Neural progenitor cell (in vitro differentiated cells): ENCODE measurements at regions not wholly inside any gene's neighbourhood (a gene's known extent, or its start where the extent isn't known, plus 50 kb on each side); places are given as distances from the start of the nearest gene placed in this dataset.

ENCODE experiments used
- DNase-seq: peaks from one replicate; pipeline ENCODE4 v3.0.0-alpha.2; 2016; ENCODE audit warnings: low spot score
- H2AFZ ChIP-seq: fragments of 200-600 bp; sonication (generic); replicated peaks from 2 replicates; pipeline ENCODE4 v1.6.1; 2016; ENCODE audit warnings: antibody characterized with exemption
- H3F3A ChIP-seq: fragments of 200-600 bp; sonication (generic); 2 replicates; pipeline ENCODE4 v1.6.1; 2016; ENCODE audit warnings: antibody characterized with exemption, low read depth
- H3K27ac ChIP-seq: fragments of 200-600 bp; sonication (generic); 2 replicates; pipeline ENCODE4 v1.5.1; 2016; ENCODE audit warnings: mild to moderate bottlenecking
- H3K27me3 ChIP-seq: fragments of 200-600 bp; sonication (generic); 2 replicates; pipeline ENCODE4 v1.6.1; 2016; ENCODE audit warnings: mild to moderate bottlenecking, moderate library complexity
- H3K36me3 ChIP-seq: fragments of 200-600 bp; sonication (generic); 2 replicates; pipeline ENCODE4 v1.5.1; 2016
- H3K4me1 ChIP-seq: fragments of 200-600 bp; sonication (generic); 2 replicates; pipeline ENCODE4 v1.6.1; 2016; ENCODE audit warnings: mixed run types
- H3K4me2 ChIP-seq: fragments of 200-600 bp; sonication (generic); 2 replicates; pipeline ENCODE4 v1.6.1; 2016
- H3K4me3 ChIP-seq: fragments of 200-600 bp; sonication (generic); 2 replicates; pipeline ENCODE4 v1.5.1; 2016
- H3K79me2 ChIP-seq: fragments of 200-600 bp; sonication (generic); 2 replicates; pipeline ENCODE4 v1.6.1; 2016; ENCODE audit warnings: low read depth
- H3K9ac ChIP-seq: fragments of 200-600 bp; sonication (generic); 2 replicates; pipeline ENCODE4 v1.6.1; 2016
- H3K9me3 ChIP-seq: fragments of 200-600 bp; sonication (generic); 2 replicates; pipeline ENCODE4 v1.5.1; 2016; ENCODE audit warnings: low read depth
- H4K20me1 ChIP-seq: fragments of 200-600 bp; sonication (generic); 2 replicates; pipeline ENCODE4 v1.6.1; 2016; ENCODE audit warnings: low read depth
- H3K27ac Mint-ChIP-seq: 3 replicates; pipeline ENCODE4 v1.8.0; 2021; ENCODE audit warnings: mixed read lengths
- H3K27me3 Mint-ChIP-seq: 2 replicates; pipeline ENCODE4 v1.8.0; 2022; ENCODE audit warnings: low read depth, mild to moderate bottlenecking, inconsistent platforms, moderate library complexity, mixed read lengths; ENCODE audit not compliant: insufficient read depth
- H3K36me3 Mint-ChIP-seq: 3 replicates; pipeline ENCODE4 v1.8.0; 2021; ENCODE audit warnings: mixed read lengths
- H3K4me1 Mint-ChIP-seq: 3 replicates; pipeline ENCODE4 v1.8.0; 2021; ENCODE audit warnings: mixed read lengths
- H3K4me3 Mint-ChIP-seq: 3 replicates; pipeline ENCODE4 v1.8.0; 2021; ENCODE audit warnings: mild to moderate bottlenecking, moderate library complexity, mixed read lengths
- H3K9me3 Mint-ChIP-seq: 3 replicates; pipeline ENCODE4 v1.8.0; 2020; ENCODE audit warnings: mixed read lengths
- CTCF ChIP-seq: fragments of 200-600 bp; sonication (generic); IDR thresholded peaks from 2 replicates; pipeline ENCODE4 v1.5.1; 2017; ENCODE audit warnings: antibody characterized with exemption, mild to moderate bottlenecking
- EZH2 ChIP-seq: fragments of 200-600 bp; sonication (generic); IDR thresholded peaks from 2 replicates; pipeline ENCODE4 v1.6.1; 2017; ENCODE audit warnings: antibody characterized with exemption, mild to moderate bottlenecking, moderate library complexity
- EZH2phosphoT487 ChIP-seq: fragments of 200-600 bp; sonication (generic); IDR thresholded peaks from 2 replicates; pipeline ENCODE4 v1.6.1; 2017; ENCODE audit warnings: antibody characterized with exemption

- Histone ChIP-seq H3K4me3 (no peak overlapping the region), H3K36me3 (no peaks in the 10 kb centered on the region), H3K27ac (no peak overlapping the region), H3K4me1 (no peaks in the 10 kb centered on the region), H4K20me1 (no peaks in the 10 kb centered on the region), H2AFZ (no peak overlapping the region), H3K79me2 (no peaks in the 10 kb centered on the region), H3K9ac (no peak overlapping the region), H3K4me2 (no peak overlapping the region), H3K9me3 (no peaks in the 10 kb centered on the region), H3K27me3 (no peaks in the 10 kb centered on the region), H3F3A (no peaks in the 10 kb centered on the region)
- Mint-ChIP-seq H3K27me3 (peaks cover 3% of the 10 kb centered on the region), H3K4me3 (no peak overlapping the region), H3K36me3 (no peaks in the 10 kb centered on the region), H3K9me3 (no peaks in the 10 kb centered on the region), H3K27ac (no peak overlapping the region), H3K4me1 (peaks cover 2% of the 10 kb centered on the region)
- TF ChIP-seq CTCF (no peak), EZH2 (no peak), EZH2phosphoT487 (no peak)
- DNase-seq, result no peak
Observed at GRCh38 chr4:180578175-180578574, 1665.0 kb upstream of the TENM3 start.

GRCh38 chr4:180581061-180581460 lies 1662.1 kb upstream of the TENM3 start:
- Histone ChIP-seq H3K4me2 (no peak overlapping the region), H3F3A (no peaks in the 10 kb centered on the region), H3K27ac (no peak overlapping the region), H3K9ac (no peak overlapping the region), H3K4me1 (no peaks in the 10 kb centered on the region), H4K20me1 (no peaks in the 10 kb centered on the region), H3K27me3 (no peaks in the 10 kb centered on the region), H3K36me3 (no peaks in the 10 kb centered on the region), H3K4me3 (no peak overlapping the region), H3K9me3 (no peaks in the 10 kb centered on the region), H2AFZ (no peak overlapping the region), H3K79me2 (no peaks in the 10 kb centered on the region)
- TF ChIP-seq CTCF (no peak), EZH2 (no peak)
- no peak for DNase-seq
- no peaks in the 10 kb centered on the region for H3K9me3 Mint-ChIP-seq
- no peaks in the 10 kb centered on the region for H3K36me3 Mint-ChIP-seq
- H3K4me3 Mint-ChIP-seq, result no peak overlapping the region
- H3K27me3 Mint-ChIP-seq, result peaks cover 3% of the 10 kb centered on the region
- H3K27ac Mint-ChIP-seq, result no peak overlapping the region
- peaks cover 2% of the 10 kb centered on the region for H3K4me1 Mint-ChIP-seq

DNA sequence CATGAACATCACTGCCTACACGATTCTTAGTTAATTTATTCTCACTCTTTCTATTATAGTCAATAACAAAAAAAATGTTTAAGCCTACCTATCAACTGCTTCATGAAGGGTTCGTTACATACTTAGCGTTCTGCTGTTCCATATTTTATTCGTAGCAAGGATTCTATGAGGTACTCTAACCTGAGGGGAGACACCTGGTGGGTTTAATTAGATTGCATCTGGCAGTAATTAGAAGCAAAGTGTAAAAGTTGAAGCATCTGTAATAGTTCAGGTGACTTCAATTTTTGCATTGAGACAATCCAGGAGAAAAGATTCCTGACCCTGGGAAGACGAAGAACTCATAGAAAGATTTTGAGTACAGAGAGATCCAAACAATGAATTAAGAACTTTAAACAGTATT lies 1655.8 kb upstream of the TENM3 start:
- Histone ChIP-seq H3K4me1 (no peaks in the 10 kb centered on the region), H3K9ac (no peak overlapping the region), H3F3A (no peaks in the 10 kb centered on the region), H3K4me3 (no peak overlapping the region), H4K20me1 (no peaks in the 10 kb centered on the region), H2AFZ (no peak overlapping the region), H3K4me2 (no peak overlapping the region), H3K27me3 (no peaks in the 10 kb centered on the region), H3K9me3 (no peaks in the 10 kb centered on the region), H3K79me2 (no peaks in the 10 kb centered on the region), H3K27ac (no peak overlapping the region), H3K36me3 (no peaks in the 10 kb centered on the region)
- Mint-ChIP-seq H3K4me1 (peaks cover 3% of the 10 kb centered on the region), H3K36me3 (no peaks in the 10 kb centered on the region), H3K27ac (no peak overlapping the region), H3K27me3 (no peaks in the 10 kb centered on the region), H3K9me3 (no peaks in the 10 kb centered on the region), H3K4me3 (no peak overlapping the region)
- TF ChIP-seq EZH2 (no peak), CTCF (peak; percentile 48)
- peak; percentile 18 for DNase-seq

DNA sequence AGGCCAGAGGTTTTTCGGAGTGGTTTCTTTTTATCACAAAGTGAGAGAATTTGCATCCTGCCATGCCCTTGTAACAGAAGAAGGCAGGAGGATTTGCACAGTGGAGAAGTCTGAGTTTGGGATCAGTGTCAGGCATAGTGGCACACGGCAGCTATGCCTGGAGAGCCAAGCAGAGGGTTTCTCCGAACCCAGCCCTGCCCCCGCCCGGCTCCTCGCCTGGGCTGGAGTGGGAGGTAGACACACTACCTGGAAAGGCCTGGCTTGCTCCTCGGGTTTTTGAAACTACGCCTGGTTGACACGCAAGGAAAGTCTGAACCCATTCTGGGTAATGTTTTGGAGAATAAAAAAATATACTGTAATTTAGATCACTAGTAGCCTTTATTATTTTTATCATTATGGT lies 1653.6 kb upstream of the TENM3 start:
- no peak for TF ChIP-seq EZH2phosphoT487
- no peak for TF ChIP-seq CTCF
- TF ChIP-seq EZH2, result no peak
- Histone ChIP-seq H3K79me2 (no peaks in the 10 kb centered on the region), H3F3A (no peaks in the 10 kb centered on the region), H3K9ac (no peak overlapping the region), H2AFZ (no peak overlapping the region), H3K36me3 (no peaks in the 10 kb centered on the region), H3K4me3 (no peak overlapping the region), H3K9me3 (no peaks in the 10 kb centered on the region), H3K27ac (no peak overlapping the region), H4K20me1 (no peaks in the 10 kb centered on the region), H3K4me2 (no peak overlapping the region), H3K4me1 (no peaks in the 10 kb centered on the region), H3K27me3 (no peaks in the 10 kb centered on the region)
- H3K27me3 Mint-ChIP-seq, result no peaks in the 10 kb centered on the region
- H3K27ac Mint-ChIP-seq, result no peak overlapping the region
- H3K9me3 Mint-ChIP-seq, result no peaks in the 10 kb centered on the region
- no peak for DNase-seq
- peaks cover 8% of the 10 kb centered on the region for H3K4me1 Mint-ChIP-seq
- H3K4me3 Mint-ChIP-seq, result no peak overlapping the region
- H3K36me3 Mint-ChIP-seq, result no peaks in the 10 kb centered on the region
